Stimulated activated CD4-positive, alpha-beta T cell treated with anti-CD3 and anti-CD28 coated beads, Interleukin-12 subunit alpha, Interleukin-12 subunit beta, amount 100 ng/mL, for 4 hours (primary cell): ENCODE measurements at regions not wholly inside any gene's neighbourhood (a gene's known extent, or its start where the extent isn't known, plus 50 kb on each side); places are given as distances from the start of the nearest gene placed in this dataset.
"Not testable (repeated sequence)": the region's sequence is repeated elsewhere in the genome, so short reads cannot be mapped to it uniquely, and the experiment has no call there.

Experiments
- DNase-seq: peaks from one replicate; pipeline ENCODE4 v3.0.0-alpha.2; 2020

- DNase-seq = no peak
These were observed 317.6 kb downstream of the BCOR start for GRCh38 chrX:39779952-39780783.

- no peak for DNase-seq
These were observed 315.5 kb downstream of the BCOR start for GRCh38 chrX:39782276-39782675.

GRCh38 chrX:39787999-39788398 is 309.8 kb downstream of the BCOR start:
- no peak for DNase-seq

GRCh38 chrX:39788521-39788920 is 309.2 kb downstream of the BCOR start:
- no peak for DNase-seq

- no peak for DNase-seq
These were observed 306.1 kb downstream of the BCOR start for GRCh38 chrX:39791691-39792090.

- DNase-seq = no peak
These were observed 302.2 kb downstream of the BCOR start for GRCh38 chrX:39795605-39796004.

- DNase-seq = no peak
These were observed 300.9 kb downstream of the BCOR start for GRCh38 chrX:39796856-39797255.

- DNase-seq = not testable (repeated sequence)
These were observed 299.3 kb downstream of the BCOR start for GRCh38 chrX:39798488-39798887.

GRCh38 chrX:39802354-39802753 is 295.4 kb downstream of the BCOR start:
- DNase-seq = no peak

GRCh38 chrX:39802908-39803307 is 294.9 kb downstream of the BCOR start:
- DNase-seq = no peak

- no peak for DNase-seq
These were observed 292.7 kb downstream of the BCOR start for GRCh38 chrX:39805022-39805421.

- DNase-seq = no peak
These were observed 291.9 kb downstream of the BCOR start for GRCh38 chrX:39805825-39806224.

- no peak for DNase-seq
These were observed 289.3 kb downstream of the BCOR start for GRCh38 chrX:39808471-39808917.

GRCh38 chrX:39809331-39809730 is 288.4 kb downstream of the BCOR start:
- DNase-seq = no peak

- DNase-seq = no peak
These were observed 286.9 kb downstream of the BCOR start for GRCh38 chrX:39810901-39811300.

GRCh38 chrX:39811376-39811775 is 286.4 kb downstream of the BCOR start:
- no peak for DNase-seq

- DNase-seq = no peak
These were observed 284.0 kb downstream of the BCOR start for GRCh38 chrX:39813631-39814277.

GRCh38 chrX:39814391-39814790 is 283.4 kb downstream of the BCOR start:
- DNase-seq = no peak

- no peak for DNase-seq
These were observed 282.1 kb downstream of the BCOR start for GRCh38 chrX:39815631-39816030.

- DNase-seq = no peak
These were observed 280.7 kb downstream of the BCOR start for GRCh38 chrX:39816871-39817731.

- DNase-seq = no peak
These were observed 279.8 kb downstream of the BCOR start for GRCh38 chrX:39817754-39818470.

- DNase-seq = no peak
These were observed 279.0 kb downstream of the BCOR start for GRCh38 chrX:39818750-39819149.
